ENCODE measurements at regions not wholly inside any gene's neighbourhood (a gene's known extent, or its start where the extent isn't known, plus 50 kb on each side); places are given as distances from the start of the nearest gene placed in this dataset.

DNA sequence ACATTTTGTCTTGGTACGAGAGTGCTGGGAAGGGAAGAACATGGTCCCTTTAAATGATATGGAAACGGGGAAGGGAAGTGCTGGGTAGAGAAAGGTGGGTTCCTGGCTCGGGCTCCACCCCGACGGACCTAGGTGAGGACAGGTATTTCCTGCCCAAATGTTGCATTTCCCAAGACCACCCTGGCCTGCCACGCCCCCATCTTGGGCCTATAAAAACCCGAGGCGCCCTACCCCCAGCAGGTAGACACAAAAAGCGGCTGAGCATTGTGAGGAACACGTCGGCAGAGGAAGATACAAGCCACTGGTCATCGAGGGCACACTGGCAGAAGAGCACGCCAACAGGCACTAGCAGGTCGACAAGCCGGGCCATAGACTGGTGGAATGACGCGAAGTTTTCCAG lies 99.4 kb downstream of the AASDHPPT start:
- TF ChIP-seq, protein P1, sequence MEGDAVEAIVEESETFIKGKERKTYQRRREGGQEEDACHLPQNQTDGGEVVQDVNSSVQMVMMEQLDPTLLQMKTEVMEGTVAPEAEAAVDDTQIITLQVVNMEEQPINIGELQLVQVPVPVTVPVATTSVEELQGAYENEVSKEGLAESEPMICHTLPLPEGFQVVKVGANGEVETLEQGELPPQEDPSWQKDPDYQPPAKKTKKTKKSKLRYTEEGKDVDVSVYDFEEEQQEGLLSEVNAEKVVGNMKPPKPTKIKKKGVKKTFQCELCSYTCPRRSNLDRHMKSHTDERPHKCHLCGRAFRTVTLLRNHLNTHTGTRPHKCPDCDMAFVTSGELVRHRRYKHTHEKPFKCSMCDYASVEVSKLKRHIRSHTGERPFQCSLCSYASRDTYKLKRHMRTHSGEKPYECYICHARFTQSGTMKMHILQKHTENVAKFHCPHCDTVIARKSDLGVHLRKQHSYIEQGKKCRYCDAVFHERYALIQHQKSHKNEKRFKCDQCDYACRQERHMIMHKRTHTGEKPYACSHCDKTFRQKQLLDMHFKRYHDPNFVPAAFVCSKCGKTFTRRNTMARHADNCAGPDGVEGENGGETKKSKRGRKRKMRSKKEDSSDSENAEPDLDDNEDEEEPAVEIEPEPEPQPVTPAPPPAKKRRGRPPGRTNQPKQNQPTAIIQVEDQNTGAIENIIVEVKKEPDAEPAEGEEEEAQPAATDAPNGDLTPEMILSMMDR (conservative IDR thresholded peaks at IDR 0.05): no peak
- no peak for TF ChIP-seq ZFX (IDR thresholded peaks at IDR 0.05)
